ENCODE measurements at regions not wholly inside any gene's neighbourhood (a gene's known extent, or its start where the extent isn't known, plus 50 kb on each side); places are given as distances from the start of the nearest gene placed in this dataset.

- no peak for DNase-seq
These were observed 148.9 kb upstream of the RBFOX1 start for GRCh38 chr16:7183768-7184167.

GRCh38 chr16:7182510-7183109, 150.0 kb upstream of the RBFOX1 start:
- DNase-seq: no peak

- DNase-seq: no peak
These were observed 154.8 kb upstream of the RBFOX1 start for GRCh38 chr16:7177875-7178274.

GRCh38 chr16:7171151-7171550, 161.5 kb upstream of the RBFOX1 start:
- no peak for DNase-seq

- DNase-seq: no peak
These were observed 165.0 kb upstream of the RBFOX1 start for GRCh38 chr16:7167626-7168025.

- DNase-seq: no peak
These were observed 170.8 kb upstream of the RBFOX1 start for GRCh38 chr16:7161891-7162290.

- DNase-seq: no peak
These were observed 172.6 kb upstream of the RBFOX1 start for GRCh38 chr16:7160093-7160492.

GRCh38 chr16:7158481-7158880, 174.2 kb upstream of the RBFOX1 start:
- DNase-seq: no peak

- DNase-seq: no peak
These were observed 182.4 kb upstream of the RBFOX1 start for GRCh38 chr16:7150230-7150629.

GRCh38 chr16:7148606-7149005, 184.0 kb upstream of the RBFOX1 start:
- no peak for DNase-seq

- DNase-seq: no peak
These were observed 191.7 kb upstream of the RBFOX1 start for GRCh38 chr16:7140899-7141298.

GRCh38 chr16:7137560-7138330, 194.9 kb upstream of the RBFOX1 start:
- DNase-seq: no peak

GRCh38 chr16:7132465-7132864, 200.2 kb upstream of the RBFOX1 start:
- no peak for DNase-seq

GRCh38 chr16:7124701-7125100, 207.9 kb upstream of the RBFOX1 start:
- no peak for DNase-seq

GRCh38 chr16:7124242-7124641, 208.4 kb upstream of the RBFOX1 start:
- no peak for DNase-seq

GRCh38 chr16:7116734-7117133, 215.9 kb upstream of the RBFOX1 start:
- no peak for DNase-seq

GRCh38 chr16:7115898-7116297, 216.7 kb upstream of the RBFOX1 start:
- no peak for DNase-seq

- DNase-seq: no peak
These were observed 218.7 kb upstream of the RBFOX1 start for GRCh38 chr16:7113949-7114348.

- DNase-seq: peak; percentile 52
These were observed 219.2 kb upstream of the RBFOX1 start for GRCh38 chr16:7113395-7113794.

- peak; percentile 50 for DNase-seq
These were observed 221.4 kb upstream of the RBFOX1 start for GRCh38 chr16:7111265-7111664.

GRCh38 chr16:7107436-7107835, 225.2 kb upstream of the RBFOX1 start:
- DNase-seq: no peak

GRCh38 chr16:7103056-7103455, 229.6 kb upstream of the RBFOX1 start:
- no peak for DNase-seq

GRCh38 chr16:7101054-7101453, 231.6 kb upstream of the RBFOX1 start:
- DNase-seq: no peak

GRCh38 chr16:7097518-7097917, 235.1 kb upstream of the RBFOX1 start:
- DNase-seq: no peak

- no peak for DNase-seq
These were observed 239.1 kb upstream of the RBFOX1 start for GRCh38 chr16:7093511-7093910.

Data from NCI-H526 treated with DMSO at 0.1 percent for 48 hours (cell line).